HG03342 (cell line): ENCODE measurements at regions not wholly inside any gene's neighbourhood (a gene's known extent, or its start where the extent isn't known, plus 50 kb on each side); places are given as distances from the start of the nearest gene placed in this dataset.

ENCODE experiments used
- ATAC-seq: cut with Tn5 transposase; IDR thresholded peaks from one replicate; pipeline ENCODE4 v1.9.1; 2021; ENCODE audit warnings: mild to moderate bottlenecking, moderate library complexity; ENCODE audit not compliant: unreplicated experiment

GRCh38 chr6:156582509-156582992 is 194.6 kb upstream of the ARID1B start:
- no peak for ATAC-seq

- ATAC-seq, result no peak
Measured at GRCh38 chr6:156579564-156579963, 197.6 kb upstream of the ARID1B start.

GRCh38 chr6:156577749-156578148 is 199.4 kb upstream of the ARID1B start:
- no peak for ATAC-seq

GRCh38 chr6:156575361-156575760 is 201.8 kb upstream of the ARID1B start:
- no peak for ATAC-seq

- ATAC-seq, result no peak
Measured at GRCh38 chr6:156564807-156565149, 212.4 kb upstream of the ARID1B start.

GRCh38 chr6:156564127-156564806 is 212.9 kb upstream of the ARID1B start:
- ATAC-seq, result peak; percentile 90

GRCh38 chr6:156563714-156564113 is 213.5 kb upstream of the ARID1B start:
- no peak for ATAC-seq

- no peak for ATAC-seq
Measured at GRCh38 chr6:156562636-156563035, 214.5 kb upstream of the ARID1B start.

- ATAC-seq, result no peak
Measured at GRCh38 chr6:156562019-156562418, 215.2 kb upstream of the ARID1B start.

GRCh38 chr6:156560476-156560875 is 216.7 kb upstream of the ARID1B start:
- ATAC-seq, result no peak

- ATAC-seq, result no peak
Measured at GRCh38 chr6:156559162-156559690, 218.0 kb upstream of the ARID1B start.

- ATAC-seq, result no peak
Measured at GRCh38 chr6:156557911-156558259, 219.3 kb upstream of the ARID1B start.

GRCh38 chr6:156557251-156557910 is 219.8 kb upstream of the ARID1B start:
- no peak for ATAC-seq

- no peak for ATAC-seq
Measured at GRCh38 chr6:156556811-156557210, 220.4 kb upstream of the ARID1B start.

- no peak for ATAC-seq
Measured at GRCh38 chr6:156555116-156555515, 222.1 kb upstream of the ARID1B start.

- ATAC-seq, result no peak
Measured at GRCh38 chr6:156554160-156554559, 223.0 kb upstream of the ARID1B start.

- ATAC-seq, result no peak
Measured at GRCh38 chr6:156552849-156553248, 224.3 kb upstream of the ARID1B start.

- no peak for ATAC-seq
Measured at GRCh38 chr6:156550949-156551348, 226.2 kb upstream of the ARID1B start.

GRCh38 chr6:156545931-156546330 is 231.2 kb upstream of the ARID1B start:
- ATAC-seq, result no peak

- no peak for ATAC-seq
Measured at GRCh38 chr6:156545021-156545420, 232.2 kb upstream of the ARID1B start.

GRCh38 chr6:156544046-156544445 is 233.1 kb upstream of the ARID1B start:
- no peak for ATAC-seq

- ATAC-seq, result no peak
Measured at GRCh38 chr6:156543431-156543830, 233.7 kb upstream of the ARID1B start.
